K562 (cell line): ENCODE measurements at regions not wholly inside any gene's neighbourhood (a gene's known extent, or its start where the extent isn't known, plus 50 kb on each side); places are given as distances from the start of the nearest gene placed in this dataset.

Experiments
- ATAC-seq: fragments of 200-7000 bp; cut with Tn5 transposase; 3 replicates; pipeline ENCODE4 v1.9.1; 2020; ENCODE audit warnings: moderate library complexity
- BruUV-seq: library from RNA; stranded (reverse); fragments of 400-500 nt; replicated peaks from 2 replicates; lab custom pipeline; 2021; lab: Mats Ljungman, UMichigan
- CTCF ChIA-PET: fragments of 300-600 bp; formaldehyde crosslinking; extraction: SDS; loops from one replicate; lab custom pipeline; 2021; ENCODE audit warnings: low intra/inter-chr PET ratio; lab: Yijun Ruan, JAX
- POLR2A ChIA-PET: fragments of 300-600, 350-650 bp; sonication (Branson Sonifier 250); formaldehyde crosslinking; extraction: SDS; loops from one replicate; lab custom pipeline; 2021; ENCODE audit warnings: antibody characterized with exemption, inconsistent platforms; lab: Yijun Ruan, JAX
- DNase-seq, 4 experiments: peaks; one replicate each; pipeline versions ENCODE4 v3.0.0 to v3.0.0-alpha.2; 2011 to 2018; ENCODE audit warnings: low spot score in 3 of 4, mixed read lengths in 3 of 4; ENCODE audit errors: extremely low read depth in 1 of 4
- FAIRE-seq: peaks from 2 replicates; lab custom pipeline; 2011; peaks lifted over from hg19 to GRCh38; lab: Jason Lieb, UNC
- H2AFZ ChIP-seq: 2 replicates; pipeline ENCODE4 v1.6.0; 2011; ENCODE audit warnings: low read depth, low read length, control low read depth, inconsistent platforms
- H3K27ac ChIP-seq: fragments of 200-600 bp; 3 replicates; pipeline ENCODE4 v1.8.0; 2011; ENCODE audit warnings: low read depth, mild to moderate bottlenecking, control low read depth, inconsistent platforms, low read length, moderate library complexity, mixed read lengths; ENCODE audit errors: extremely low read depth
- H3K27me3 ChIP-seq, 2 experiments: fragments of 300-600 bp in 1 of 2; 2 replicates in 1 of 2; 3 replicates in 1 of 2; pipeline versions ENCODE4 v1.6.0 to v1.8.0; 2011; ENCODE audit warnings: inconsistent platforms in 2 of 2, low read length in 2 of 2, mild to moderate bottlenecking in 1 of 2, mixed read lengths in 1 of 2, moderate library complexity in 1 of 2; ENCODE audit not compliant: control insufficient read depth in 2 of 2, insufficient read depth in 2 of 2
- H3K36me3 ChIP-seq: fragments of 300-600 bp; 3 replicates; pipeline ENCODE4 v1.8.0; 2011; ENCODE audit warnings: mild to moderate bottlenecking, low read length, inconsistent platforms; ENCODE audit not compliant: control insufficient read depth, insufficient read depth
- H3K4me1 ChIP-seq, 2 experiments: fragments of 200-600 bp in 1 of 2; replicated peaks in 1 of 2; 2 replicates in 1 of 2; 3 replicates in 1 of 2; pipeline versions ENCODE4 v1.5.1 to v1.8.0; 2011; ENCODE audit warnings: inconsistent platforms in 2 of 2, low read length in 2 of 2, mild to moderate bottlenecking in 1 of 2, mixed read lengths in 1 of 2, moderate library complexity in 1 of 2; ENCODE audit not compliant: control insufficient read depth in 2 of 2, insufficient read depth in 2 of 2
- H3K4me2 ChIP-seq: 2 replicates; pipeline ENCODE4 v1.6.1; 2011; ENCODE audit warnings: low read length, control low read depth, inconsistent platforms, mixed read lengths; ENCODE audit not compliant: insufficient read depth
- H3K4me3 ChIP-seq: fragments of 200-600 bp; sonication (generic), shearing (Covaris generic); 2 replicates; pipeline ENCODE4 v1.5.1; 2016; ENCODE audit warnings: control low read depth, inconsistent platforms
- H3K79me2 ChIP-seq: fragments of 200-600 bp; 3 replicates; pipeline ENCODE4 v1.8.0; 2011; ENCODE audit warnings: low read length, inconsistent platforms; ENCODE audit not compliant: control insufficient read depth, insufficient read depth
- H3K9ac ChIP-seq, 2 experiments: 2 replicates each; pipeline versions ENCODE4 v1.6.0 to v1.6.1; 2011; ENCODE audit warnings: low read depth in 2 of 2, low read length in 2 of 2, control low read depth in 1 of 2, inconsistent platforms in 1 of 2, mild to moderate bottlenecking in 1 of 2, mixed read lengths in 1 of 2; ENCODE audit not compliant: insufficient read depth in 1 of 2
- H3K9me1 ChIP-seq: one replicate; pipeline ENCODE4 v1.6.0; 2011; ENCODE audit warnings: inconsistent platforms, mild to moderate bottlenecking, low read length, moderate library complexity; ENCODE audit not compliant: control insufficient read depth, insufficient read depth
- H3K9me3 ChIP-seq: replicated peaks from 2 replicates; pipeline ENCODE4 v1.5.1; 2011; ENCODE audit warnings: low read depth, low read length, inconsistent platforms; ENCODE audit not compliant: control insufficient read depth, insufficient read depth
- H4K20me1 ChIP-seq: replicated peaks from 2 replicates; pipeline ENCODE4 v1.6.1; 2011; ENCODE audit warnings: low read length, inconsistent platforms, mixed read lengths; ENCODE audit not compliant: control insufficient read depth, insufficient read depth
- JUNB ChIP-seq: fragments of 450-650 bp; formaldehyde crosslinking; conservative IDR thresholded peaks from 2 replicates; pipeline ENCODE4 v1.4.0; 2020; ENCODE audit warnings: mild to moderate bottlenecking
- MITF ChIP-seq: IDR thresholded peaks from 2 replicates; pipeline ENCODE4 v1.6.1; 2014; ENCODE audit warnings: antibody characterized with exemption
- SMARCA4 ChIP-seq: fragments of 450-650 bp; IDR thresholded peaks from 2 replicates; pipeline ENCODE4 v1.6.1; 2016
- TCF3 ChIP-seq: sonication (generic); formaldehyde crosslinking; IDR thresholded peaks from 2 replicates; pipeline ENCODE4 v1.4.0; 2020; ENCODE audit warnings: mild to moderate bottlenecking, missing genetic modification reagents
- ZHX1 ChIP-seq: fragments of 150-350 bp; conservative IDR thresholded peaks from 2 replicates; pipeline ENCODE4 v1.6.1; 2014; ENCODE audit warnings: low read length
- in situ Hi-C: fragments of 300-500 bp; cut with MboI; formaldehyde crosslinking; loops from 4 replicates; pipeline ENCODE4 v1.15.0; 2018; ENCODE audit warnings: inconsistent platforms, mixed read lengths
- intact Hi-C: fragments of 100-400 bp; cut with micrococcal nuclease; formaldehyde crosslinking; loops from 2 replicates; pipeline ENCODE4 v1.14.2; 2022

GRCh38 chr12:73159954-73160353 lies 887.8 kb downstream of the TRHDE start:
- Histone ChIP-seq H3K36me3 (no peaks in the 10 kb centered on the region), H3K9ac (no peak overlapping the region), H3K9me1 (no peaks in the 10 kb centered on the region), H3K4me2 (no peak overlapping the region), H3K4me1 (no peaks in the 10 kb centered on the region), H3K9me3 (no peaks in the 10 kb centered on the region), H3K27ac (no peak overlapping the region), H3K79me2 (no peaks in the 10 kb centered on the region), H4K20me1 (no peaks in the 10 kb centered on the region), H2AFZ (no peak overlapping the region), H3K4me3 (no peak overlapping the region), H3K27me3 (no peaks in the 10 kb centered on the region)
- TF ChIP-seq SMARCA4 (no peak), JUNB (CRISPR knock-in tag) (0 out of 2 replicates have a peak, but pooled peaks have one; percentile 27), MITF (no peak), ZHX1 (no peak), TCF3 (CRISPR knock-in tag) (peak; percentile 13; the same call in 1 of the 2 replicates)
- ATAC-seq = no peak
- BruUV-seq = no TSS peak
- in situ Hi-C loops (no loop called here), intact Hi-C loops (no loop called here)
- DNase-seq = no peak
- no peak for FAIRE-seq
- ChIA-PET POLR2A (no interaction called here), CTCF (no interaction called here)
